GM12864 (cell line): ENCODE measurements at regions not wholly inside any gene's neighbourhood (a gene's known extent, or its start where the extent isn't known, plus 50 kb on each side); places are given as distances from the start of the nearest gene placed in this dataset.

Source experiments
- DNase-seq: peaks from one replicate; pipeline ENCODE4 v3.0.0-alpha.2; 2011; ENCODE audit warnings: low read depth
- H3K4me3 ChIP-seq: 2 replicates; pipeline ENCODE4 v1.5.1; 2011; ENCODE audit warnings: mild to moderate bottlenecking, low read depth, low read length, control low read depth
- TF ChIP-seq, protein P1 (sequence below): IDR thresholded peaks from 2 replicates; pipeline ENCODE4 v1.5.1; 2011; ENCODE audit warnings: low read depth, mild to moderate bottlenecking, moderate library complexity, low read length, control low read depth, inconsistent platforms; ENCODE audit errors: missing control alignments

DNA sequence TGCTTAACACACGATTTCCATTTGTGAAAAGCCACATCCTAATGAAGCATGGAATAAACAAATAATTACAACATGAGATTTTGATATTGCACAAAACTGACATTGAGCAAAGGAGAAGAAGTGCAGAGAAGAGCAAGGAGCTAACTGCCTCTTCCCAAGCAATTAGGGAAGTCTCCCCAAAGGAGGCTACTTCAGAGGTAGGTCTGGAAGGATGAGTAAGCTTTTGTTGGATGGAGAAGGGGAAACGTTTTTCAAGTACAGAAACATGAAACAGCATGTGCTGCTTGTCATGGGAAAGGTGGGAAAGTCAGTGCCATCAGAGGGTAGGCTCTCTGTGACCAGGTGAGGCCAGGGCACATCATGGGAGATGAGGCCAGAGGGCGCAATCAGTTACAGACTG lies 132.2 kb upstream of the SESN3 start:
- TF ChIP-seq, protein P1, sequence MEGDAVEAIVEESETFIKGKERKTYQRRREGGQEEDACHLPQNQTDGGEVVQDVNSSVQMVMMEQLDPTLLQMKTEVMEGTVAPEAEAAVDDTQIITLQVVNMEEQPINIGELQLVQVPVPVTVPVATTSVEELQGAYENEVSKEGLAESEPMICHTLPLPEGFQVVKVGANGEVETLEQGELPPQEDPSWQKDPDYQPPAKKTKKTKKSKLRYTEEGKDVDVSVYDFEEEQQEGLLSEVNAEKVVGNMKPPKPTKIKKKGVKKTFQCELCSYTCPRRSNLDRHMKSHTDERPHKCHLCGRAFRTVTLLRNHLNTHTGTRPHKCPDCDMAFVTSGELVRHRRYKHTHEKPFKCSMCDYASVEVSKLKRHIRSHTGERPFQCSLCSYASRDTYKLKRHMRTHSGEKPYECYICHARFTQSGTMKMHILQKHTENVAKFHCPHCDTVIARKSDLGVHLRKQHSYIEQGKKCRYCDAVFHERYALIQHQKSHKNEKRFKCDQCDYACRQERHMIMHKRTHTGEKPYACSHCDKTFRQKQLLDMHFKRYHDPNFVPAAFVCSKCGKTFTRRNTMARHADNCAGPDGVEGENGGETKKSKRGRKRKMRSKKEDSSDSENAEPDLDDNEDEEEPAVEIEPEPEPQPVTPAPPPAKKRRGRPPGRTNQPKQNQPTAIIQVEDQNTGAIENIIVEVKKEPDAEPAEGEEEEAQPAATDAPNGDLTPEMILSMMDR: no peak
- DNase-seq: no peak
- no peak overlapping the region for H3K4me3 ChIP-seq

GRCh38 chr11:95361180-95361579 lies 130.2 kb upstream of the SESN3 start:
- TF ChIP-seq, protein P1: no peak
- no peak for DNase-seq
- H3K4me3 ChIP-seq: no peak overlapping the region

DNA sequence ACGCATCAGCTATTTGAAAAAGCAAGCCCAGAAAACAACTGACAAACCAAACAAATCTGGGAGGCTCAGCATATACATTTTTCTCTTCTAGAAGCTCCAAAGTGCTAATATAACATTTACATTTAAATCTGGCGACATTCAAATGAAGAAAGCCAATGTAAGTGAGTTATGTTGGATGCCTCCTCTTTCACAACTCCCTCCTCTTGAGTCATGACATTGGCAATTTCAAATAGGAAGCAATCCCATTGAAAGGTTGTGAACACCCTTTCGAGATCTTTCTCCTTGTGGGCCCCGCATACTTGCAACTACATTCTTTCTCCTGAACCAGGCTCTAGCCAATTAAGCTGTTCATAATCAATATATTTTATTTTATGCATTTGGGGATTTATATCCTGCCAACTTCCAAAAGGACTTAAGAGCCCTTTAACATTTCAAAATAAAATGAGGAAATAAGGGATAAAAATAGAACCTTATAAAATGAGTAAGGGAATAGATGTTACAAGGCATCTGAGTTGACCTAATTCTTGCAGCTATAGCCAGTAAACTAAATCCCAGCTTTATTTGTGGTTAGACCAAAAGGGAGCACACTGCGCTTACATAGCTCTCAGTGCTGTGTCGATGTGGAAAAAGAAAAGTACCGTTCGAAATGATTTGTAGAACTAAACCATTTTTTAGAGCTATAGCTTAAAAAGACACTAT lies 129.5 kb upstream of the SESN3 start:
- H3K4me3 ChIP-seq: no peak overlapping the region
- TF ChIP-seq, protein P1: no peak
- no peak for DNase-seq

DNA sequence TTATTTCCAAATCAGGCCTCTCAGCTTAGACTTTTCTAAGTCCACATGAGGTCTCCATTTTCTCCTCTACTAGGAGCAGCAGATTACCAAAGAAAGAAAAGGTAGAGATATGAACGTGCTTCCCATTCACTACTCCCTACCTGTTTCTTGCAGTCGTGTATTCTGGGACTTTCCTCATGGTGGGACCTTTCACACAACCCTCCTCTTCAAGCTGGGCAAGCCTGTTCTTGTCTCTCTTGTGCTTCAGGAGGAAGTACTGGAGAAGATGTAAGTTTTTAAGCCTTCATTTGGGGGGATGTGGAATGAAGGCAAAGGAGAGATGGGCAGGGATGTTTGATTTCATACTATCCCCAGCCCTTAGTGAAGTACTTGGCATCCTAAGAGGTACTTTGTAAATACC lies 128.8 kb upstream of the SESN3 start:
- DNase-seq: no peak
- no peak overlapping the region for H3K4me3 ChIP-seq
- TF ChIP-seq, protein P1: no peak

- TF ChIP-seq, protein P1: no peak
- DNase-seq: no peak
- no peak overlapping the region for H3K4me3 ChIP-seq
Measured at GRCh38 chr11:95359341-95359663, 128.3 kb upstream of the SESN3 start.

DNA sequence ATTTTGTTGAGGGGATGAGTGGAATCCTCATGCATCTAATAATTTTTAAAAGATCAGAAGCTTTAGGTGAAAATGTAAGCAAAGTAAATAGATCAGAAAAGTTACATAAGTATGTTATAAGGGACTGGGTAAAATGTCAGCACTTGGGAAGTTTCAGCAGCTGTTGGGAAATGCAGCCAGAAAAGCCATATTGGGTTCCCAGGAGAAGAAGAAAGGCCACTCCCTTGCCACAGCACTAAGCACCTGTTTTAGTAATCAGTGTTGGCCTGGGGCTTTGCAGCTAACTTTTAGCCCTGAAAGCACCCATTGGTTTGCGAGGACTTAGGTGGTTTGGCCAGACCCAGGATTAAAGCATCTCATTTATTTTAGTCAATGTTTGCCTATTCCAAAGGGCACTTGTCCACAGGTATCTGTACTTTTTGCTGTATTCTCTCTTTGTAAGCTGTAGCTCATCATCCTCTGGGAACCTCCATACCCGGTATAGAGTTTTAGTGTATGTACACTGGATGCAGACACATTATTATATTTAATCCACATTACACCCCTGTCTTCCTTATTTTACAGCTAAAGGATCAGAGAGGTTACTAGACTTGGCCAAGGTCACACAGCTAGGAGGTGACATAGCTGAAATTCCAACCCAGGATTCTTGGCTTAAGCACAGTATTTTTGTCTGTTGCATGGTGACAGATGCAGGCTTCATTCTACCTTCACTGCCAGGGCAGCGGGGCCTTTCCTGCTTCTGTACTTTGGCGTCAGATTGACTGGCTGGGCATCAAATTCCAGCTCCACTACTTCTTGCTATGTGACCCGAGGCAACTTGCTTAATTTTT lies 127.7 kb upstream of the SESN3 start:
- TF ChIP-seq, protein P1: no peak
- no peak overlapping the region for H3K4me3 ChIP-seq

GRCh38 chr11:95354304-95354703 lies 123.3 kb upstream of the SESN3 start:
- H3K4me3 ChIP-seq: no peak overlapping the region
- TF ChIP-seq, protein P1: no peak
- DNase-seq: no peak

More for the DNA sequence above, 127.7 kb upstream of the SESN3 start:
- DNase-seq: no peak
